ENCODE measurements at regions not wholly inside any gene's neighbourhood (a gene's known extent, or its start where the extent isn't known, plus 50 kb on each side); places are given as distances from the start of the nearest gene placed in this dataset.

DNA sequence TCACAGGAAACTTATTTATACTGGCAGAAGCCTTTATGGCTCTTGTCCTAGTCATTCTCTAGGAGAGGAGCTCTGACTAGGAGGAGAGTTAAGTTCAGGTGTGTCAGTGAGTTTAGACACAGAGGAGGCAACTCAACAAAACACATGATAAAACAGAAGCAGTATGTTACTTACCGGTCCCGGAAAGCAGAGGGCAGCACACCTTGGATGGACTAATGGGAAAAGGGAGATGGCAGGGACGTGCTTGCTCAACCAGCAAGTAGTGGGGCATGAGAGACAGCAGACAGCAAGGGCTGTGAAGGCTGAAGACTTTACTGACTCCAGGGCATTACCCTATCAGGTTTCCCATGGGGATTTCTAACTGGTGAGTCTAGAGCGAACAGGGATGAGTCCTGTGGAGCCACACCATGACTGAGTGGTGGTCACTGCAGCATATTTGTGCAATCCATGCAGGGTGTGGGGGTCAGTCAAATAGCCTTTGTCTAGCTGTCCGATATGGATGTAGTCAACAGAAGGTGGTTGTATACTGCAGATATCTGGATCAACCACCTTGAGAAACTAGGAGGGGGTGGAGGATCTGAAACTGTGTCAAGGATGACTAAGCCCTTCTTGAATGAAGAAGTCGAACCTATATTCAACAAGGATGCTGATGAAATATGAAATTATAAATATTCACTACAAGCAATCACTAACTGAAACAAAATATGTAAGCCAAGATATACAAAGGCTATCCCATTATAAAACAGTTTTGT is 596.3 kb upstream of the CHRM3 start:
- TF ChIP-seq, protein P1, sequence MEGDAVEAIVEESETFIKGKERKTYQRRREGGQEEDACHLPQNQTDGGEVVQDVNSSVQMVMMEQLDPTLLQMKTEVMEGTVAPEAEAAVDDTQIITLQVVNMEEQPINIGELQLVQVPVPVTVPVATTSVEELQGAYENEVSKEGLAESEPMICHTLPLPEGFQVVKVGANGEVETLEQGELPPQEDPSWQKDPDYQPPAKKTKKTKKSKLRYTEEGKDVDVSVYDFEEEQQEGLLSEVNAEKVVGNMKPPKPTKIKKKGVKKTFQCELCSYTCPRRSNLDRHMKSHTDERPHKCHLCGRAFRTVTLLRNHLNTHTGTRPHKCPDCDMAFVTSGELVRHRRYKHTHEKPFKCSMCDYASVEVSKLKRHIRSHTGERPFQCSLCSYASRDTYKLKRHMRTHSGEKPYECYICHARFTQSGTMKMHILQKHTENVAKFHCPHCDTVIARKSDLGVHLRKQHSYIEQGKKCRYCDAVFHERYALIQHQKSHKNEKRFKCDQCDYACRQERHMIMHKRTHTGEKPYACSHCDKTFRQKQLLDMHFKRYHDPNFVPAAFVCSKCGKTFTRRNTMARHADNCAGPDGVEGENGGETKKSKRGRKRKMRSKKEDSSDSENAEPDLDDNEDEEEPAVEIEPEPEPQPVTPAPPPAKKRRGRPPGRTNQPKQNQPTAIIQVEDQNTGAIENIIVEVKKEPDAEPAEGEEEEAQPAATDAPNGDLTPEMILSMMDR (conservative IDR thresholded peaks at IDR 0.05; ENCODE audit: low read length) = no peak
- no peak for TF ChIP-seq EZH2phosphoT487 (IDR thresholded peaks at IDR 0.05; ENCODE audit: borderline replicate concordance, low read depth, low read length)

All from OCI-LY7 (cell line).